HEK293T (cell line): ENCODE measurements at regions not wholly inside any gene's neighbourhood (a gene's known extent, or its start where the extent isn't known, plus 50 kb on each side); places are given as distances from the start of the nearest gene placed in this dataset.

Source experiments
- CTCF ChIA-PET: fragments of 350-600 bp; formaldehyde crosslinking; extraction: SDS; loops from one replicate; lab custom pipeline; 2021; ENCODE audit warnings: antibody characterized with exemption, inconsistent platforms; lab: Yijun Ruan, JAX
- POLR2A ChIA-PET: fragments of 350-600 bp; formaldehyde crosslinking; extraction: SDS; loops from one replicate; lab custom pipeline; 2020; ENCODE audit warnings: antibody characterized with exemption, inconsistent platforms; lab: Yijun Ruan, JAX
- DNase-seq: peaks from one replicate; pipeline ENCODE4 v3.0.0; 2012; ENCODE audit warnings: mixed read lengths; ENCODE audit errors: extremely low spot score
- ARNT ChIP-seq: fragments of 450-650 bp; IDR thresholded peaks from 2 replicates; pipeline ENCODE4 v1.6.1; 2017; ENCODE audit warnings: mild to moderate bottlenecking
- BHLHE40 ChIP-seq: fragments of 450-650 bp; IDR thresholded peaks from 2 replicates; pipeline ENCODE4 v1.6.1; 2016; ENCODE audit warnings: mild to moderate bottlenecking, moderate library complexity, borderline replicate concordance
- CTBP1 ChIP-seq: fragments of 450-650 bp; IDR thresholded peaks from 2 replicates; pipeline ENCODE4 v1.6.1; 2016; ENCODE audit warnings: borderline replicate concordance
- ELF4 ChIP-seq: fragments of 450-650 bp; IDR thresholded peaks from 2 replicates; pipeline ENCODE4 v1.6.1; 2017; ENCODE audit warnings: antibody characterized with exemption
- FOXA1 ChIP-seq: fragments of 450-650 bp; IDR thresholded peaks from 2 replicates; pipeline ENCODE4 v1.6.1; 2016; ENCODE audit warnings: mild to moderate bottlenecking
- FOXK2 ChIP-seq: fragments of 450-650 bp; IDR thresholded peaks from 2 replicates; pipeline ENCODE4 v1.6.1; 2016; ENCODE audit warnings: mild to moderate bottlenecking
- FOXM1 ChIP-seq: fragments of 450-650 bp; IDR thresholded peaks from 2 replicates; pipeline ENCODE4 v1.6.1; 2017; ENCODE audit warnings: mild to moderate bottlenecking, borderline replicate concordance
- HDGF ChIP-seq: fragments of 450-650 bp; IDR thresholded peaks from 2 replicates; pipeline ENCODE4 v1.6.1; 2017; ENCODE audit warnings: antibody characterized with exemption, borderline replicate concordance
- L3MBTL2 ChIP-seq: fragments of 450-650 bp; conservative IDR thresholded peaks from 2 replicates; pipeline ENCODE4 v1.6.1; 2016; ENCODE audit warnings: mild to moderate bottlenecking
- LEF1 ChIP-seq: fragments of 450-650 bp; IDR thresholded peaks from 2 replicates; pipeline ENCODE4 v1.6.1; 2017; ENCODE audit warnings: mild to moderate bottlenecking, borderline replicate concordance
- NFRKB ChIP-seq: fragments of 450-650 bp; IDR thresholded peaks from 2 replicates; pipeline ENCODE4 v1.6.1; 2016; ENCODE audit warnings: mild to moderate bottlenecking, moderate library complexity
- PKNOX1 ChIP-seq: fragments of 450-650 bp; IDR thresholded peaks from 2 replicates; pipeline ENCODE4 v1.6.1; 2016
- SP1 ChIP-seq: fragments of 450-650 bp; IDR thresholded peaks from 2 replicates; pipeline ENCODE4 v1.6.1; 2017
- SUZ12 ChIP-seq: fragments of 450-650 bp; IDR thresholded peaks from 2 replicates; pipeline ENCODE4 v1.6.1; 2016; ENCODE audit warnings: mild to moderate bottlenecking
- TARDBP ChIP-seq: fragments of 450-650 bp; IDR thresholded peaks from 2 replicates; pipeline ENCODE4 v1.6.1; 2016
- ZNF384 ChIP-seq: fragments of 450-650 bp; IDR thresholded peaks from 2 replicates; pipeline ENCODE4 v1.6.1; 2016

GRCh38 chr13:27370305-27370872 lies 54.0 kb upstream of the GTF3A start:
- POLR2A ChIA-PET = no interaction called here
- CTCF ChIA-PET = no interaction called here
- TF ChIP-seq TARDBP = no peak
- no peak for TF ChIP-seq L3MBTL2
- TF ChIP-seq NFRKB = no peak
- no peak for TF ChIP-seq CTBP1
- no peak for TF ChIP-seq FOXM1
- TF ChIP-seq ZNF384 = no peak
- TF ChIP-seq ELF4 = no peak
- no peak for TF ChIP-seq SUZ12
- no peak for TF ChIP-seq ARNT
- no peak for TF ChIP-seq FOXA1
- TF ChIP-seq LEF1 = no peak
- no peak for TF ChIP-seq FOXK2
- no peak for TF ChIP-seq HDGF
- TF ChIP-seq PKNOX1 = no peak
- TF ChIP-seq SP1 = no peak
- TF ChIP-seq BHLHE40 = no peak
- no peak for DNase-seq

DNA sequence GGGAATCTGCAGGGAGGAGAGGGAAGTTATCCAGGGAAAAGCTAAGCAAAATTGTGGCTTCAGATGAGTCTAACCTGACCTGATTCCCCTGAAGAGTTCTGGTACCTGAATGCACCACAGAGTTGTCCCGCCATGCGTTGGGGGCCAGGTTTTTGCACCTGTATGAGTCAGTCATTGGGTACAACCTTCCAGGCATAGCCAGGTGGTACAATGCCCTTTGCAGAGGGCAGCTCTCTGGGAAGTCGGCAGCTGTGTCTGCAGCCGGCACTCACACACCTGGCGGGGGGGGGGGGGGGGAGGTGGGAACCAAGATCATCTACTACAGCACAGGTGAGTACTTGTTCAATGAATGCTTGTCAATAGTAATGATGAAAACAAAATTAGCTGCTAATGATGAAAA lies 52.5 kb upstream of the GTF3A start:
- no peak for DNase-seq
- TF ChIP-seq FOXA1 (no peak), L3MBTL2 (no peak), FOXK2 (no peak), PKNOX1 (no peak), SP1 (no peak), CTBP1 (no peak), LEF1 (no peak), ELF4 (no peak)
- ChIA-PET CTCF (interaction anchor here (0.6 to 3.3 kb wide), 4 partner anchors 9 to 455 kb away, joined by 3 to 20 read pairs (median 4); no protein-coding TSS in a partner anchor), POLR2A (interaction anchor here (1.2 kb wide), 1 partner anchor 10 kb away, joined by 4 read pairs; no protein-coding TSS in a partner anchor)

DNA sequence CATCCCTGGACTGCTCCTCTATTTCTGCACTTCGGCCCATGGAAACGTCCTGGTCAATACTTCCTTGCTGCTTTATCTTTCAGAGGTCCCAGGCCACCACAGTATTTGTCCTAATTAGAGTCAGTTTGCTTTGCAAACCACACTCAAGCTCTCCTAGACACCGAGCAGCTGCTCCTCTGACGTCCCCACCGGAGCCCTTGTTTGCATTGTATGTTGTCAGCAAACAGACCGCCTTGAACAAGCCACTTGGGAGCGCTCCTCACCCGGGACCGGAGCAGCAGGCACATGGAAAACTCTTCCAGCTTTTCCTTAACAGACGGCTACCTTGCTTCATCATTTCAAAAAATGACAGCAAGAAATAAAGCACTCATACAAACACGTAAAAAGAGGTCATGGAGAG lies 51.5 kb upstream of the GTF3A start:
- no peak for TF ChIP-seq HDGF
- TF ChIP-seq BHLHE40 = no peak
- TF ChIP-seq CTBP1 = no peak
- TF ChIP-seq NFRKB = no peak
- TF ChIP-seq SP1 = no peak
- no peak for TF ChIP-seq ZNF384
- no peak for TF ChIP-seq ARNT
- TF ChIP-seq FOXM1 = no peak
- TF ChIP-seq L3MBTL2 = no peak
- TF ChIP-seq LEF1 = no peak
- no peak for TF ChIP-seq SUZ12
- no peak for TF ChIP-seq ELF4
- TF ChIP-seq TARDBP = no peak
- no peak for TF ChIP-seq FOXA1
- no peak for TF ChIP-seq FOXK2
- no peak for TF ChIP-seq PKNOX1
- DNase-seq = no peak
- ChIA-PET CTCF (interaction anchor here (0.6 to 3.5 kb wide), 7 partner anchors 10 to 828 kb away, joined by 3 to 20 read pairs (median 4); no protein-coding TSS in a partner anchor), POLR2A (interaction anchor here (0.8 kb wide), 1 partner anchor 616 kb away, joined by 3 read pairs; no protein-coding TSS in a partner anchor)

- ChIA-PET CTCF (interaction anchor here (0.9 to 3.5 kb wide), 5 partner anchors 12 to 456 kb away, joined by 3 to 20 read pairs (median 3); no protein-coding TSS in a partner anchor), POLR2A (interaction anchor here (1.2 kb wide), 1 partner anchor 51 kb away, joined by 3 read pairs; no protein-coding TSS in a partner anchor)
- no peak for DNase-seq
- TF ChIP-seq ARNT = no peak
- TF ChIP-seq CTBP1 = no peak
- TF ChIP-seq BHLHE40 = no peak
- no peak for TF ChIP-seq HDGF
- TF ChIP-seq ELF4 = no peak
- TF ChIP-seq TARDBP = no peak
- TF ChIP-seq ZNF384 = no peak
- no peak for TF ChIP-seq SUZ12
- no peak for TF ChIP-seq FOXA1
- TF ChIP-seq FOXK2 = no peak
Measured at GRCh38 chr13:27374126-27374613, 50.2 kb upstream of the GTF3A start.
